Tibial nerve (tissue), 3 donors: ENCODE measurements at regions not wholly inside any gene's neighbourhood (a gene's known extent, or its start where the extent isn't known, plus 50 kb on each side); places are given as distances from the start of the nearest gene placed in this dataset.

Experiments used
- CTCF ChIP-seq, 5 experiments: fragments of 200-600 bp in 3 of 5; fragments of 450-650 bp in 2 of 5; sonication (generic) in 3 of 5; IDR thresholded peaks; one replicate each; pipeline ENCODE4 v1.5.1; 2016 to 2019; ENCODE audit warnings: antibody characterized with exemption in 5 of 5, mild to moderate bottlenecking in 3 of 5, moderate library complexity in 2 of 5
- POLR2A ChIP-seq, 2 donors: fragments of 450-650 bp; IDR thresholded peaks; one replicate each; pipeline ENCODE4 v1.6.1; 2017; ENCODE audit warnings: antibody characterized with exemption in 2 of 2, mild to moderate bottlenecking in 2 of 2, moderate library complexity in 2 of 2

GRCh38 chr5:100273846-100274580, 261.2 kb upstream of the FAM174A start:
- TF ChIP-seq CTCF (IDR thresholded peaks at IDR 0.05) (no peak), POLR2A (IDR thresholded peaks at IDR 0.05) (no peak)
